ENCODE measurements at regions not wholly inside any gene's neighbourhood (a gene's known extent, or its start where the extent isn't known, plus 50 kb on each side); places are given as distances from the start of the nearest gene placed in this dataset.
"Not testable (repeated sequence)": the region's sequence is repeated elsewhere in the genome, so short reads cannot be mapped to it uniquely, and the experiment has no call there.

- no peak for DNase-seq (ENCODE audit: low read depth)
These were observed 233.0 kb upstream of the MAD2L1 start for GRCh38 chr4:120299631-120300030.

- DNase-seq (ENCODE audit: low read depth): no peak
These were observed 226.7 kb upstream of the MAD2L1 start for GRCh38 chr4:120293341-120293740.

- no peak for DNase-seq (ENCODE audit: low read depth)
These were observed 224.9 kb upstream of the MAD2L1 start for GRCh38 chr4:120291541-120291940.

DNA sequence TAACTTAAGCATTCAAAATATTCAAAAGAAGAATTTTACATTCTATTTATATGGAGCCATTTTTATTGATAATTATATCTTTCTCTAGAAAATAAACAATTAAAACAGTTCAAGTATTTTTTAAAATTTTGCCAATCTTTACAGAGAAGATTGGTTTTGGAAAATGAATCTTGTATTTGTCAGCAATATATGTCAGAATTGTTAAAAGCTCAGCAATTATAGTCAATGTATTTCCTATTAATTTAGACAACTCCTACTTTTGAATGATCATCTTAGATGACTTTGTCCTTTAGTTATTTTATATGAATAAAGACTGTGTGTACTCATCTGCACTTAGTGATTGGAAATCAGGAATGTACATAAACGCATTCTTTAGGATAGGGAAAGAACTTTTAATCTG is 223.9 kb upstream of the MAD2L1 start:
- no peak for DNase-seq (ENCODE audit: low read depth)

DNA sequence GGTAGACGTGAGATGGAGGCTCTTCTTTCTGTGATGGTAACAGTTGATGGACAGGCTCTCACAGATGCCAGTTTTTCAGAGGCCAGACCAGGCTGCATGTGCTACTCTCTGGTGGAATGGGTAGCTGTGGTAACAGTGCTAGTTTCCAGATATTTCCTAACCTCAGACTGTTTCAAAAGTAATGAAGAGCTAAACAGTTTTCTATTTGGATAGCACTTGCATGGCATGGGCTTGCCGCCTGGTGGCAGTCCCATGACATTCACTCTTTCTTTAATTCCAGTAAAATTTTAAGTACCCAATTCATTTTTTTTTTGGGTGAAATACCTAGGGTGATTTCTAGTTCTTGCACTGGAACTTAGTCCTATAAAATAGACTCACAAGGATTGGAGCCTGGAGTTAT is 220.2 kb upstream of the MAD2L1 start:
- no peak for DNase-seq (ENCODE audit: low read depth)

GRCh38 chr4:120281581-120281980 is 214.9 kb upstream of the MAD2L1 start:
- DNase-seq (ENCODE audit: low read depth): no peak

GRCh38 chr4:120277391-120277790 is 210.7 kb upstream of the MAD2L1 start:
- DNase-seq (ENCODE audit: low read depth): no peak

GRCh38 chr4:120266602-120267001 is 200.0 kb upstream of the MAD2L1 start:
- DNase-seq (ENCODE audit: low read depth): no peak

DNA sequence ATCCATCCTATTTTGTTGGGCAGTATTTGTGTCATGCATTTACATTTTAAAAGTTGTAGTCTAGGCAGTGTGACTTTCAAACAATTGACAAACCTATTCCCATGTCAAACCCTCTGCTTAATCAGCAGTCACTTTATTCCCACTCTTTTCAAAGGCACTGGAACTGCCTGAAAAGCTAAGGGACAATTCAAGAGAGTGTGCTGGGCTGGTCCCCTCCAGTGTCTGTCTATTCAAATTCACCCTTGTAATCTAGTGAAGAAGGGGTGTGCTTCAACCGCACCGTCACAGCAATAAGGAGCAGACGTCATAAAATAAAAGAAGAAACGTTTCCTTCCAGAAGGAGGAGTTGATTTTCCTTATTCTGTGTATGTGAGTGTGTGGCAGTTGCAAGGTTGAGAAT is 197.0 kb upstream of the MAD2L1 start:
- no peak for DNase-seq (ENCODE audit: low read depth)

GRCh38 chr4:120261117-120261516 is 194.5 kb upstream of the MAD2L1 start:
- DNase-seq (ENCODE audit: low read depth): no peak

GRCh38 chr4:120256112-120256775 is 189.6 kb upstream of the MAD2L1 start:
- not testable (repeated sequence) for DNase-seq (ENCODE audit: low read depth)

GRCh38 chr4:120238277-120238973 is 171.8 kb upstream of the MAD2L1 start:
- DNase-seq (ENCODE audit: low read depth): no peak

DNA sequence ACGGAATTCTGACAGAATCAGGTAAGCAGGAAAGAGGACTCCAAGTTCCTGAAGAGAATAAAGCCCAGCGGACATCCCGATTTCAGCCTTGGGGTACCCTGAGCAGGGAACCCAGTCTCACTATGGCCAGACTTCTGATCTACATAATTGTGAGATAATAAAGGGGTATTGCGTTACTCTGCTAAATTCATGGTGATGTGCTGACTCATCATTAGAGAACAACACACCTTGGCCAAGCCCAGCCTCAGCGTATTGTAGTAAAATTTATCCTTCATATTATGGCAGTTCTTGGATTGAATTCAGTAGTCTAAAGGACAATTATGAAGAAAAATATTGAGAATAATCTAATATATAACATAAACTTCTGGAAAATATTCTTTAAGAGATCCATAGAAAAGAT is 170.2 kb upstream of the MAD2L1 start:
- DNase-seq (ENCODE audit: low read depth): no peak

- DNase-seq (ENCODE audit: low read depth): no peak
These were observed 165.4 kb upstream of the MAD2L1 start for GRCh38 chr4:120232050-120232449.

DNA sequence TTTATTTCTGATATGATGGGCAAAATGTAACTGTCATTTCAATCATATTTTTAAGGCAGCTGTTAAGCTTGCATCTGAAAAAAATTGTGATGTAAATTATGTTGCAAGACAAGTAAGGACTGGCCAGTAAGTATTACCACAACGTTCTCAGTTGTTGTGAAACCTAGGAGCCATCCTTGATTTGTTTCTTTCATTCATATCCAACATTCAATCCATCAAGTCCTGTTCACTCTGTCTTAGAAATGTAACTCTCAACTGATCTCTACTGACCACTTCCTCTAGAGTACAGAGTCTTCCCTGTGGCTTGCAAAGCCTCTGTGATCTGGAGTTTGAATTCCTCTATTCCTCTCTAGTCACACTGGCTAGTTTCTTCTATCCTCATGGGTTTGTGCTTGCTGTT is 161.4 kb upstream of the MAD2L1 start:
- no peak for DNase-seq (ENCODE audit: low read depth)

- DNase-seq (ENCODE audit: low read depth): no peak
These were observed 160.9 kb upstream of the MAD2L1 start for GRCh38 chr4:120227554-120227953.

DNA sequence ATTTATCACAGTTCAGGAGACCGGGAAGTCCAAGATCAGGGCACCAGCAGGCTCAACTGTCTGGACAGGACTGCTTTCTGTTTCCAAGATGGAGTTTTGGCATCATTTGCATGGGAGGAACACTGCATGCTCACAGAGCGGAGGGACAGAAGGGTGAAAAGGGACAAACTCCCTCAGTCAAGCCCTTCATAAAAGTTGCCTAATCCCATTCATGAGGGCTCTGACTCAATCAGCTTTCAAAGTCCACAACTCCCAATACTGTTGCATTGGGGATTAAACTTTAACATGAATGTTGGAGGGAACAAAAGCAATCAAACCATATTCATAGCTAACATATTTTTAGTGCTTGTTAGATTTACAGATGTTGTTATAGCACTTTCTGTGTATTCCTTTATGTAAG is 158.9 kb upstream of the MAD2L1 start:
- no peak for DNase-seq (ENCODE audit: low read depth)

DNA sequence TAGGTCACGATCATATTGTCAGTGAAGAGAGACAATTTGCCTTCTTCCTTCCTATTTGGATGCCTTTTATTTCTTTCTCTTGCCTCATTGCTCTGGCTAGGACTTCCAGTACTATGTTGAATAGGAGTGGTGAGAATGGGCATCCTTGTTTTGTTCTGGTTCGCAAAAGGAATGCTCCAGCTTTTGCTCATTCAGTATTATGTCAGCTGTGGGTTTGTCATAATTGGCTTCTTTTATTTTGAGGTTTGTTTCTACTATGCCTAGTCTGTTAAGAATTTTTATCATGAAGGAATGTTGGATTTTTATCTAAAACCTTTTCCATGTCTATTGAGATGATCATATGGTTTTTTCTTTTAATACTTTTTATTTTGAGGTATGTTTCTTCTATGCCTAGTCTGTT is 152.3 kb upstream of the MAD2L1 start:
- no peak for DNase-seq (ENCODE audit: low read depth)

GRCh38 chr4:120215350-120215749 is 148.7 kb upstream of the MAD2L1 start:
- no peak for DNase-seq (ENCODE audit: low read depth)

DNA sequence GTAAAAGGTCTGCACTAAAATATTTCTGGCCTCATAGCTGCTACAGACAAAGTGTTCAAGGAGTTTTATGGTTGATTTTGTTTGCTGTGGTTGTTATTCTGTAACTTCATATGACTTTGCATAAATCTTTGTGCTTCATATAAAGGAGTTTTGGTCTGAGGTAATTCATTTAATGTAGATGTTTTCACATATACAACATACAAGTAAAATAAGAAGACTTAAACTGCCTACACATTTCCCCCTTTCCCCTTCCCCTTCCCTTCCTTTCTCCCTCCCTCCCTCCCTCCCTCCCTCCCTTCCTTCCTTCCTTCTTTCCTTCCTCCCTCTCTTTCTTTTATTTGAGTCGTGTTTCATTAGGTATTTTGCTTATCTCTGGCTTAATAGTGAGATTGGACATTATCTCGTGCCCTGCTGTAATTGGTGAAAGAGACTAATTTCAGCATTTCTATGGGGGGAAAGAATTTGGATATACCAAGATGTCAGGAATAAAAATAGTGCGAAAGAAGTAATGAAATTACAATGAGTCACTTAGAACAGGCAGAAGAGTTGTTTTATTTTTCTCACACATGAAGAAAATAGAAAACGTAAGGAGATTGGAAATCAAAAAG is 144.9 kb upstream of the MAD2L1 start:
- DNase-seq (ENCODE audit: low read depth): no peak

DNA sequence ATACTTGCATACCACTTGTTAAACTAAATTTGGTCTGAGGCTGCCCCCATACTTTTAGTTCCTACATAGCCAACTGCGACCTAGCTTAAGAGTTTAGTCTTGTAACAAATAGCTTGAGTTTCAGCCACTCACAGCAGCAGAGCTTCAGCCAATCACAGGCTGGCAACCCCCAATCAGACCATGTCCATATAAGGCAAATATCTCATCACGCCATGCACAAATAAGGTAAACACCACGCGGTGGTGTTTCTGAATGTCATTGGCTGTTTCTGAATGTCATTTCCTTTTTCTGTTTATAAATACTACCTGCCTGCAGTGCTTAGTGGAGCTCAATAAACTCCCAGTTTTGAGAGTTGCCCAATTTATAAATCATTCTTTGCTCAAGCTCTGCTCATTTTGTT is 143.1 kb upstream of the MAD2L1 start:
- no peak for DNase-seq (ENCODE audit: low read depth)

GRCh38 chr4:120207021-120207420 is 140.4 kb upstream of the MAD2L1 start:
- DNase-seq (ENCODE audit: low read depth): no peak

- no peak for DNase-seq (ENCODE audit: low read depth)
These were observed 135.6 kb upstream of the MAD2L1 start for GRCh38 chr4:120202222-120202621.

Measured in RPMI7951 (cell line).